CD4-positive, alpha-beta T cell (primary cell): ENCODE measurements at regions not wholly inside any gene's neighbourhood (a gene's known extent, or its start where the extent isn't known, plus 50 kb on each side); places are given as distances from the start of the nearest gene placed in this dataset.

Source experiments
- ATAC-seq: fragments of 200-7000 bp; cut with Tn5 transposase; one replicate; pipeline ENCODE4 v1.10.0; 2022; ENCODE audit warnings: mild to moderate bottlenecking; ENCODE audit not compliant: poor library complexity
- CTCF ChIA-PET: fragments of 350-600 bp; sonication (Branson Sonifier 250); formaldehyde crosslinking; loops from one replicate; lab custom pipeline; 2021; ENCODE audit warnings: antibody characterized with exemption, inconsistent platforms; lab: Charles Lee
- POLR2A ChIA-PET: fragments of 350-600 bp; sonication (Branson Sonifier 250); formaldehyde crosslinking; loops from one replicate; lab custom pipeline; 2021; ENCODE audit warnings: antibody characterized with exemption, inconsistent platforms; lab: Charles Lee
- DNase-seq, 14 experiments: peaks; one replicate each; pipeline ENCODE4 v3.0.0-alpha.2; 2013 to 2020; ENCODE audit warnings: mixed read lengths in 2 of 14
- H3K27ac ChIP-seq, 2 donors: one replicate each; pipeline versions ENCODE4 v1.5.1 to v1.7.0; 2013; ENCODE audit warnings: low read length in 2 of 2, low read depth in 1 of 2, mild to moderate bottlenecking in 1 of 2
- H3K27me3 ChIP-seq, 2 experiments: 1 replicate in 1 of 2; 2 replicates in 1 of 2; pipeline versions ENCODE4 v1.6.1 to v1.7.0; 2013; ENCODE audit warnings: low read length in 2 of 2, control low read depth in 1 of 2, mild to moderate bottlenecking in 1 of 2, moderate library complexity in 1 of 2; ENCODE audit not compliant: insufficient read depth in 2 of 2, control insufficient read depth in 1 of 2
- H3K36me3 ChIP-seq: one replicate; pipeline ENCODE4 v1.6.1; 2013; ENCODE audit warnings: low read length, control low read depth; ENCODE audit not compliant: insufficient read depth
- H3K4me1 ChIP-seq: one replicate; pipeline ENCODE4 v1.6.1; 2013; ENCODE audit warnings: low read length, control low read depth; ENCODE audit not compliant: insufficient read depth
- H3K4me3 ChIP-seq: one replicate; pipeline ENCODE4 v1.5.1; 2013; ENCODE audit warnings: mild to moderate bottlenecking, low read length, moderate library complexity
- H3K9me3 ChIP-seq, 2 experiments: 1 replicate in 1 of 2; 2 replicates in 1 of 2; pipeline versions ENCODE4 v1.6.1 to v1.7.0; 2013; ENCODE audit warnings: low read length in 2 of 2, mild to moderate bottlenecking in 2 of 2, control low read depth in 1 of 2, moderate library complexity in 1 of 2; ENCODE audit not compliant: control insufficient read depth in 1 of 2, insufficient read depth in 1 of 2
- H3K27ac Mint-ChIP-seq: one replicate; pipeline ENCODE4 v1.8.0; 2020; ENCODE audit warnings: mixed read lengths
- H3K27me3 Mint-ChIP-seq: one replicate; pipeline ENCODE4 v1.8.0; 2021; ENCODE audit warnings: mixed read lengths
- H3K36me3 Mint-ChIP-seq: one replicate; pipeline ENCODE4 v1.8.0; 2021; ENCODE audit warnings: low read depth, mixed read lengths
- H3K4me1 Mint-ChIP-seq: one replicate; pipeline ENCODE4 v1.8.0; 2021; ENCODE audit warnings: low read depth, mixed read lengths
- H3K4me3 Mint-ChIP-seq: one replicate; pipeline ENCODE4 v1.8.0; 2020; ENCODE audit warnings: mild to moderate bottlenecking, mixed read lengths
- H3K9me3 Mint-ChIP-seq: one replicate; pipeline ENCODE4 v1.8.0; 2020; ENCODE audit warnings: mixed read lengths
- intact Hi-C, 2 experiments: fragments of 100-400 bp; cut with DNase I in 1 of 2; cut with micrococcal nuclease in 1 of 2; formaldehyde crosslinking; loops; one replicate each; pipeline versions ENCODE4 v1.15.1 to v1.9.0; 2023 to 2025; cut with DNase I, micrococcal nuclease
- TF ChIP-seq, protein P1 (sequence below): fragments of 200-600 bp; IDR thresholded peaks from one replicate; pipeline ENCODE4 v1.8.0; 2022; ENCODE audit warnings: antibody characterized with exemption, mild to moderate bottlenecking

- Mint-ChIP-seq H3K9me3 (no peaks in the 10 kb centered on the region), H3K36me3 (no peaks in the 10 kb centered on the region), H3K27ac (no peak overlapping the region), H3K4me3 (no peak overlapping the region), H3K27me3 (no peaks in the 10 kb centered on the region), H3K4me1 (no peaks in the 10 kb centered on the region)
- Histone ChIP-seq H3K4me3 (no peak overlapping the region), H3K4me1 (no peaks in the 10 kb centered on the region), H3K27ac (no peak overlapping the region), H3K27me3 (no peaks in the 10 kb centered on the region), H3K9me3 (no peaks in the 10 kb centered on the region), H3K36me3 (no peaks in the 10 kb centered on the region)
- intact Hi-C loops, result no loop called here
- TF ChIP-seq, protein P1, sequence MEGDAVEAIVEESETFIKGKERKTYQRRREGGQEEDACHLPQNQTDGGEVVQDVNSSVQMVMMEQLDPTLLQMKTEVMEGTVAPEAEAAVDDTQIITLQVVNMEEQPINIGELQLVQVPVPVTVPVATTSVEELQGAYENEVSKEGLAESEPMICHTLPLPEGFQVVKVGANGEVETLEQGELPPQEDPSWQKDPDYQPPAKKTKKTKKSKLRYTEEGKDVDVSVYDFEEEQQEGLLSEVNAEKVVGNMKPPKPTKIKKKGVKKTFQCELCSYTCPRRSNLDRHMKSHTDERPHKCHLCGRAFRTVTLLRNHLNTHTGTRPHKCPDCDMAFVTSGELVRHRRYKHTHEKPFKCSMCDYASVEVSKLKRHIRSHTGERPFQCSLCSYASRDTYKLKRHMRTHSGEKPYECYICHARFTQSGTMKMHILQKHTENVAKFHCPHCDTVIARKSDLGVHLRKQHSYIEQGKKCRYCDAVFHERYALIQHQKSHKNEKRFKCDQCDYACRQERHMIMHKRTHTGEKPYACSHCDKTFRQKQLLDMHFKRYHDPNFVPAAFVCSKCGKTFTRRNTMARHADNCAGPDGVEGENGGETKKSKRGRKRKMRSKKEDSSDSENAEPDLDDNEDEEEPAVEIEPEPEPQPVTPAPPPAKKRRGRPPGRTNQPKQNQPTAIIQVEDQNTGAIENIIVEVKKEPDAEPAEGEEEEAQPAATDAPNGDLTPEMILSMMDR, result no peak
- no peak for DNase-seq
- CTCF ChIA-PET, result no interaction called here
- ATAC-seq, result no peak
- POLR2A ChIA-PET, result no interaction called here
These were observed 730.8 kb downstream of the EFNB2 start for GRCh38 chr13:105804561-105805190.

DNA sequence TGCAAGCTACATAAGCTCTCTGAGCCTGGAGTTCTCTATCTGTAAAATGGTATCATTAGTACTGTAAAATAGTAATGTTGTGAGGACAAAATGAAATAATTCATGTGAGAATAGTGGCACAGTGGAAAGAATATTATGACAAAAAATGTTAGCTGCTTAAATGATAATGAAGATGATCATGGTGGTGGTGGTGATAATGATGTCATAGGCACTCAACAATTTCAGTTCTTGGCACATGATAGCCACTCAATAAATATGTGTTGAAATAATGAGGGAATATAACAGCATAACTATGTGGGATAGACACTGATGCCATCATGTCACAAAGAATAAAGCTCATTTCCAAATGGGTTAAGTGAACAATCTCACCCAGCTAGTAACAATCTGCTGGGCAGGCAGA is 736.3 kb downstream of the EFNB2 start:
- H3K9me3 Mint-ChIP-seq, result peaks cover 3% of the 10 kb centered on the region
- no peak overlapping the region for H3K4me3 Mint-ChIP-seq
- TF ChIP-seq, protein P1, result no peak
- H3K4me1 Mint-ChIP-seq, result no peaks in the 10 kb centered on the region
- H3K36me3 ChIP-seq, result no peaks in the 10 kb centered on the region
- no peaks in the 10 kb centered on the region for H3K4me1 ChIP-seq
- CTCF ChIA-PET, result no interaction called here
- H3K27me3 ChIP-seq, result no peaks in the 10 kb centered on the region
- no peak overlapping the region for H3K27ac ChIP-seq
- H3K9me3 ChIP-seq, result no peaks in the 10 kb centered on the region
- ATAC-seq, result no peak
- intact Hi-C loops, result no loop called here
- no peak overlapping the region for H3K27ac Mint-ChIP-seq
- H3K27me3 Mint-ChIP-seq, result no peaks in the 10 kb centered on the region
- POLR2A ChIA-PET, result no interaction called here
- H3K4me3 ChIP-seq, result no peak overlapping the region
- H3K36me3 Mint-ChIP-seq, result no peaks in the 10 kb centered on the region
- no peak for DNase-seq

DNA sequence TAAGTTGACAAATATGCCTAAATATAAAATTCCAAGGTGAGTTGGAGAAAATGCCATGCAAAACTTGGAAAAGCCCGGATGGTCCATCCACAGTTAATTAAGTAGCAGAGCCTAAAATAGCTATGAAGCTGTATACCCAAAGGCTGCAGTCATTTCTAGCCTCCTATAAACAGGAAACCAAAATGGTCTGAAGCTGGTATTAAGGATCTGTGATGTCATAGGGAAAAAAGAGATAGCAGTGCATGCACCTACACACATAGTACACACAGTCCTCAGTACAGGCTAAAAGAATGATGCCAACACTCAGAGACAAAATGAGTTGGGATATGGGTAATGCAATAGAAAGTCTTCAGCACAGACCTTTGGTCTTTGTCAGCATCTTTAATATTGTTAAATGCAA is 736.9 kb downstream of the EFNB2 start:
- Histone ChIP-seq H3K4me1 (no peaks in the 10 kb centered on the region), H3K4me3 (no peak overlapping the region), H3K27me3 (no peaks in the 10 kb centered on the region), H3K36me3 (no peaks in the 10 kb centered on the region), H3K9me3 (no peaks in the 10 kb centered on the region), H3K27ac (no peak overlapping the region)
- ChIA-PET CTCF (no interaction called here), POLR2A (no interaction called here)
- ATAC-seq, result no peak
- TF ChIP-seq, protein P1, result no peak
- Mint-ChIP-seq H3K9me3 (peaks cover 7% of the 10 kb centered on the region), H3K4me1 (no peaks in the 10 kb centered on the region), H3K4me3 (no peak overlapping the region), H3K27me3 (no peaks in the 10 kb centered on the region), H3K27ac (no peak overlapping the region), H3K36me3 (no peaks in the 10 kb centered on the region)
- DNase-seq, result no peak
- intact Hi-C loops, result no loop called here
